Astrocyte (in vitro differentiated cells and primary cell): ENCODE measurements at regions not wholly inside any gene's neighbourhood (a gene's known extent, or its start where the extent isn't known, plus 50 kb on each side); places are given as distances from the start of the nearest gene placed in this dataset.
A peak's percentile ranks its signal among the peaks of the same experiment; 100 is the strongest.

Source experiments
- DNase-seq: peaks from one replicate; pipeline ENCODE4 v3.0.0-alpha.2; 2010; ENCODE audit warnings: low read depth
- FAIRE-seq: peaks from 2 replicates; lab custom pipeline; 2011; peaks lifted over from hg19 to GRCh38; lab: Jason Lieb, UNC
- H2AFZ ChIP-seq: 2 replicates; pipeline ENCODE4 v1.6.0; 2012; ENCODE audit warnings: low read depth, low read length, inconsistent platforms
- H3K27ac ChIP-seq: 2 replicates; pipeline ENCODE4 v1.5.1; 2011; ENCODE audit warnings: low read depth, low read length, inconsistent platforms
- H3K27me3 ChIP-seq: 2 replicates; pipeline ENCODE4 v1.6.0; 2011; ENCODE audit warnings: low read length, inconsistent platforms; ENCODE audit not compliant: insufficient read depth
- H3K36me3 ChIP-seq: 2 replicates; pipeline ENCODE4 v1.5.1; 2011; ENCODE audit warnings: low read length, inconsistent platforms; ENCODE audit not compliant: insufficient read depth
- H3K4me1 ChIP-seq: 2 replicates; pipeline ENCODE4 v1.5.1; 2011; ENCODE audit warnings: low read length, inconsistent platforms; ENCODE audit not compliant: insufficient read depth
- H3K4me2 ChIP-seq: 2 replicates; pipeline ENCODE4 v1.6.0; 2012; ENCODE audit warnings: low read length, inconsistent platforms
- H3K4me3 ChIP-seq: 2 replicates; pipeline ENCODE4 v1.5.1; 2011; ENCODE audit warnings: low read depth, mild to moderate bottlenecking, low read length, inconsistent platforms; ENCODE audit not compliant: insufficient read depth
- H3K79me2 ChIP-seq: 2 replicates; pipeline ENCODE4 v1.6.0; 2012; ENCODE audit warnings: mild to moderate bottlenecking, low read length, inconsistent platforms; ENCODE audit not compliant: insufficient read depth
- H3K9ac ChIP-seq: 2 replicates; pipeline ENCODE4 v1.6.0; 2012; ENCODE audit warnings: mild to moderate bottlenecking, low read length, inconsistent platforms
- H3K9me3 ChIP-seq: 2 replicates; pipeline ENCODE4 v1.5.1; 2012; ENCODE audit warnings: low read depth, mild to moderate bottlenecking, low read length, inconsistent platforms; ENCODE audit not compliant: insufficient read depth
- H4K20me1 ChIP-seq: 2 replicates; pipeline ENCODE4 v1.6.0; 2012; ENCODE audit warnings: low read length, inconsistent platforms; ENCODE audit not compliant: insufficient read depth
- H3K27ac Mint-ChIP-seq: one replicate; pipeline ENCODE4 v1.8.0; 2021; ENCODE audit warnings: mild to moderate bottlenecking, mixed read lengths; ENCODE audit not compliant: unreplicated experiment
- H3K27me3 Mint-ChIP-seq: one replicate; pipeline ENCODE4 v1.8.0; 2021; ENCODE audit warnings: low read depth, mixed read lengths; ENCODE audit not compliant: unreplicated experiment
- H3K36me3 Mint-ChIP-seq: one replicate; pipeline ENCODE4 v1.8.0; 2021; ENCODE audit warnings: low read depth, mixed read lengths; ENCODE audit not compliant: unreplicated experiment
- H3K4me1 Mint-ChIP-seq: one replicate; pipeline ENCODE4 v1.8.0; 2021; ENCODE audit warnings: low read depth, mixed read lengths; ENCODE audit not compliant: unreplicated experiment
- H3K4me3 Mint-ChIP-seq: one replicate; pipeline ENCODE4 v1.8.0; 2021; ENCODE audit warnings: mild to moderate bottlenecking, moderate library complexity, mixed read lengths; ENCODE audit not compliant: unreplicated experiment
- H3K9me3 Mint-ChIP-seq: one replicate; pipeline ENCODE4 v1.8.0; 2021; ENCODE audit warnings: mild to moderate bottlenecking, mixed read lengths; ENCODE audit not compliant: unreplicated experiment
- EZH2 ChIP-seq: IDR thresholded peaks from 2 replicates; pipeline ENCODE4 v1.6.1; 2012; ENCODE audit warnings: mild to moderate bottlenecking, low read length, inconsistent platforms; ENCODE audit not compliant: insufficient read depth
- TF ChIP-seq, protein P1 (sequence below): IDR thresholded peaks from 2 replicates; pipeline ENCODE4 v1.5.1; 2011; ENCODE audit warnings: low read depth, mild to moderate bottlenecking, inconsistent platforms, low read length, moderate library complexity; ENCODE audit not compliant: insufficient read depth

DNA sequence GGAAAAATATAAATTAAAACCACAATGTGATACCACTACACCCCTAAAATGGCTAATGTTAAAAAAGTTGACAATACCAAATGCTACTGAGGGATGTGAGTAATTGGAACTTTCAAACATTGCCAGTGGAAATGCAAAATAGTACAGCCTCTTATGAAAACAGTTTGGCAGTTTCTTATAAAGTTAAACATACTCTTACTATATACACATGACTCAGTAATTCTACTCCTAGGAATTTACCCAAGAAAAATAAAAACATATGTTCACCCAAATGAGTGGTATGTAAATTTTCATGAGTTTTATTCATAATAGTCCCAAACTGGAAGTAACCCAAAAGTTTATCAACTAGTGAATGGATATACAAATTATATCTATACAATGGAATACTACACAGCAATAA, 228.0 kb downstream of the CYP26B1 start:
- H3K27me3 Mint-ChIP-seq = peaks cover 29% of the 10 kb centered on the region
- Histone ChIP-seq H4K20me1 (no peaks in the 10 kb centered on the region), H3K27me3 (no peaks in the 10 kb centered on the region), H3K4me3 (no peak overlapping the region), H3K4me1 (no peaks in the 10 kb centered on the region), H3K4me2 (no peak overlapping the region), H3K9ac (no peak overlapping the region), H2AFZ (no peak overlapping the region), H3K9me3 (peaks cover 3% of the 10 kb centered on the region), H3K27ac (no peak overlapping the region), H3K79me2 (no peaks in the 10 kb centered on the region), H3K36me3 (no peaks in the 10 kb centered on the region)
- no peak overlapping the region for H3K4me3 Mint-ChIP-seq
- no peaks in the 10 kb centered on the region for H3K36me3 Mint-ChIP-seq
- FAIRE-seq (no peak), DNase-seq (peak; percentile 14)
- H3K4me1 Mint-ChIP-seq = no peaks in the 10 kb centered on the region
- no peak overlapping the region for H3K27ac Mint-ChIP-seq
- TF ChIP-seq EZH2 = no peak
- TF ChIP-seq, protein P1, sequence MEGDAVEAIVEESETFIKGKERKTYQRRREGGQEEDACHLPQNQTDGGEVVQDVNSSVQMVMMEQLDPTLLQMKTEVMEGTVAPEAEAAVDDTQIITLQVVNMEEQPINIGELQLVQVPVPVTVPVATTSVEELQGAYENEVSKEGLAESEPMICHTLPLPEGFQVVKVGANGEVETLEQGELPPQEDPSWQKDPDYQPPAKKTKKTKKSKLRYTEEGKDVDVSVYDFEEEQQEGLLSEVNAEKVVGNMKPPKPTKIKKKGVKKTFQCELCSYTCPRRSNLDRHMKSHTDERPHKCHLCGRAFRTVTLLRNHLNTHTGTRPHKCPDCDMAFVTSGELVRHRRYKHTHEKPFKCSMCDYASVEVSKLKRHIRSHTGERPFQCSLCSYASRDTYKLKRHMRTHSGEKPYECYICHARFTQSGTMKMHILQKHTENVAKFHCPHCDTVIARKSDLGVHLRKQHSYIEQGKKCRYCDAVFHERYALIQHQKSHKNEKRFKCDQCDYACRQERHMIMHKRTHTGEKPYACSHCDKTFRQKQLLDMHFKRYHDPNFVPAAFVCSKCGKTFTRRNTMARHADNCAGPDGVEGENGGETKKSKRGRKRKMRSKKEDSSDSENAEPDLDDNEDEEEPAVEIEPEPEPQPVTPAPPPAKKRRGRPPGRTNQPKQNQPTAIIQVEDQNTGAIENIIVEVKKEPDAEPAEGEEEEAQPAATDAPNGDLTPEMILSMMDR = no peak
- H3K9me3 Mint-ChIP-seq = peaks cover 32% of the 10 kb centered on the region

DNA sequence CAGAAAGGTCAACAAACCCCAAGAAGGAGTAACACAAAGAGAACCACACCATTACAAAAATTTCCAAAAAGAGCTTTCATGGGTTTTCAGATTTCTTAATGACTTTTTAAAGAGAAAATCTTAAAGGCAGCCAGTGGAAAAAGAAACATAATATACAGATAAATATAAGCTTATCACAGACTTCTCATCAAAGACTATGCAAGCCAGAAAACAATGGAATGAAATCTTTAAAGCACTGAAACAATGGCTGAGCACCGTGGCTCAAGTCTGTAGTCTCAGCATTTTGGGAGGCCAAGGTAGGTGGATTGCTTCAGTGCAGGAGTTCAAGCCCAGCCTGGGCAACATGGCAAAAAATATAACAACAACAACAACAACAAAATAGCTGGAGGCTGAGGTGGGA, 237.4 kb downstream of the CYP26B1 start:
- no peaks in the 10 kb centered on the region for H3K4me1 ChIP-seq
- no peaks in the 10 kb centered on the region for H3K27me3 ChIP-seq
- H3K4me1 Mint-ChIP-seq = no peaks in the 10 kb centered on the region
- FAIRE-seq (no peak), DNase-seq (no peak)
- no peaks in the 10 kb centered on the region for H3K36me3 Mint-ChIP-seq
- H3K4me2 ChIP-seq = no peak overlapping the region
- no peak overlapping the region for H3K4me3 Mint-ChIP-seq
- H3K9me3 ChIP-seq = no peaks in the 10 kb centered on the region
- peaks cover 22% of the 10 kb centered on the region for H3K9me3 Mint-ChIP-seq
- H3K36me3 ChIP-seq = no peaks in the 10 kb centered on the region
- no peak overlapping the region for H3K27ac ChIP-seq
- no peak overlapping the region for H2AFZ ChIP-seq
- TF ChIP-seq, protein P1 = no peak
- TF ChIP-seq EZH2 = no peak
- no peak overlapping the region for H3K9ac ChIP-seq
- H3K4me3 ChIP-seq = no peak overlapping the region
- H3K79me2 ChIP-seq = no peaks in the 10 kb centered on the region
- H4K20me1 ChIP-seq = no peaks in the 10 kb centered on the region
- no peak overlapping the region for H3K27ac Mint-ChIP-seq
- peaks cover 9% of the 10 kb centered on the region for H3K27me3 Mint-ChIP-seq

DNA sequence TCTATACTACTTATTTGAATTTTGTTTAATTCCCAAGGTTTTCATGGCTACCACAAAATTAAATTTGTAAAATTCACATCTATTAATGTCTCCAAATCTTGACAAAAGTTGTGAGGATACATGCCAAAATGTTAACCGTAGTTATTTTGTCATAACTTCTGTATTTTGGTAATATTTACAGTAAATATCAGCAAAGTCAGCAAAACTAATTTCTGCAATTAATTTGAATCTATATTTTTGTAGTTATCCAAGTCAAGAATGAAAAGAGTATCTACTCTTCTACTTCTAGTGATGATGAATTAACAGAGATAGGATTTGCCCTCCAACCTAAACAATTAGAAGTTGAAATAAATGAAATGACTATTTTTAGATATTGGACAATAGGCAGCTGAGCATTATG, 238.9 kb downstream of the CYP26B1 start:
- TF ChIP-seq, protein P1 = no peak
- no peak for TF ChIP-seq EZH2
- Histone ChIP-seq H3K36me3 (no peaks in the 10 kb centered on the region), H3K9ac (no peak overlapping the region), H4K20me1 (no peaks in the 10 kb centered on the region), H3K4me3 (no peak overlapping the region), H3K27ac (no peak overlapping the region), H2AFZ (no peak overlapping the region), H3K4me2 (no peak overlapping the region), H3K27me3 (no peaks in the 10 kb centered on the region), H3K9me3 (no peaks in the 10 kb centered on the region), H3K79me2 (no peaks in the 10 kb centered on the region), H3K4me1 (no peaks in the 10 kb centered on the region)
- Mint-ChIP-seq H3K4me3 (no peak overlapping the region), H3K27ac (no peak overlapping the region), H3K9me3 (peaks cover 22% of the 10 kb centered on the region), H3K27me3 (peaks cover 15% of the 10 kb centered on the region), H3K4me1 (no peaks in the 10 kb centered on the region), H3K36me3 (no peaks in the 10 kb centered on the region)
- DNase-seq (no peak), FAIRE-seq (no peak)
